ENCODE measurements at regions not wholly inside any gene's neighbourhood (a gene's known extent, or its start where the extent isn't known, plus 50 kb on each side); places are given as distances from the start of the nearest gene placed in this dataset.
"Not testable (repeated sequence)": the region's sequence is repeated elsewhere in the genome, so short reads cannot be mapped to it uniquely, and the experiment has no call there.

GRCh38 chr10:81192221-81192788, 654.6 kb downstream of the SH2D4B start:
- Histone ChIP-seq H3K4me3 (ENCODE audit: low read depth in 2 of 2, low read length in 2 of 2) (no peak overlapping the region), H3K27ac (ENCODE audit: low read length) (no peak overlapping the region), H3K36me3 (ENCODE audit: control insufficient read depth, insufficient read depth, low read length) (no peaks in the 10 kb centered on the region), H3K27me3 (ENCODE audit: control insufficient read depth, insufficient read depth, low read length) (no peaks in the 10 kb centered on the region), H3K9me3 (ENCODE audit: control insufficient read depth, insufficient read depth, low read depth, low read length) (0 out of 2 replicates have a peak, but pooled peaks cover 6% of the 10 kb centered on the region), H3K4me1 (ENCODE audit: control insufficient read depth, insufficient read depth, low read length) (no peaks in the 10 kb centered on the region)
- in situ Hi-C loops (cut with HindIII; ENCODE audit: low pct_unique_long_range_greater_than_20kb, low sequenced_read_pairs) (no loop called here), intact Hi-C loops (cut with micrococcal nuclease; ENCODE audit: unreplicated experiment) (no loop called here)
- BruUV-seq (replicated peaks): no TSS peak
- TF ChIP-seq CTCF (IDR thresholded peaks at IDR 0.05) (no peak), REST (IDR thresholded peaks at IDR 0.05; ENCODE audit: insufficient read depth in 1 of 2, low read depth in 2 of 2, low read length in 1 of 2) (no peak), TCF7L2 (IDR thresholded peaks at IDR 0.05; ENCODE audit: low read depth, low read length) (no peak), SIN3A (IDR thresholded peaks at IDR 0.05; ENCODE audit: borderline replicate concordance, insufficient read depth, low read depth, low read length) (no peak), POLR2AphosphoS5 (IDR thresholded peaks at IDR 0.05; ENCODE audit: low read depth, low read length) (no peak)
- ATAC-seq (no peak), DNase-seq (ENCODE audit: low read depth, low spot score) (no peak)
- CTCF ChIA-PET: no interaction called here
- POLR2A ChIA-PET: no interaction called here

- Histone ChIP-seq H3K4me1 (ENCODE audit: control insufficient read depth, insufficient read depth, low read length) (no peaks in the 10 kb centered on the region), H3K36me3 (ENCODE audit: control insufficient read depth, insufficient read depth, low read length) (no peaks in the 10 kb centered on the region), H3K27ac (ENCODE audit: low read length) (no peak overlapping the region), H3K9me3 (ENCODE audit: control insufficient read depth, insufficient read depth, low read depth, low read length) (no peaks in the 10 kb centered on the region), H3K4me3 (ENCODE audit: low read depth in 2 of 2, low read length in 2 of 2) (no peak overlapping the region), H3K27me3 (ENCODE audit: control insufficient read depth, insufficient read depth, low read length) (no peaks in the 10 kb centered on the region)
- ChIA-PET CTCF (no interaction called here), POLR2A (no interaction called here)
- no peak for TF ChIP-seq TCF7L2 (IDR thresholded peaks at IDR 0.05; ENCODE audit: low read depth, low read length)
- no peak for TF ChIP-seq POLR2AphosphoS5 (IDR thresholded peaks at IDR 0.05; ENCODE audit: low read depth, low read length)
- in situ Hi-C loops (cut with HindIII; ENCODE audit: low pct_unique_long_range_greater_than_20kb, low sequenced_read_pairs) (no loop called here), intact Hi-C loops (cut with micrococcal nuclease; ENCODE audit: unreplicated experiment) (no loop called here)
- no peak for ATAC-seq
- BruUV-seq (replicated peaks): no TSS peak
- no peak for DNase-seq (ENCODE audit: low read depth, low spot score)
Observed at GRCh38 chr10:81200801-81201200, 663.1 kb downstream of the SH2D4B start.

- in situ Hi-C loops (cut with HindIII; ENCODE audit: low pct_unique_long_range_greater_than_20kb, low sequenced_read_pairs); BruUV-seq (replicated peaks): not testable (repeated sequence)
Observed at GRCh38 chr10:81207359-81207758, 667.6 kb upstream of the NRG3 start.

More at GRCh38 chr10:81207359-81207758, 667.6 kb upstream of the NRG3 start:
- POLR2A ChIA-PET; H3K27me3 ChIP-seq (ENCODE audit: control insufficient read depth, insufficient read depth, low read length); H3K36me3 ChIP-seq (ENCODE audit: control insufficient read depth, insufficient read depth, low read length); ATAC-seq; H3K4me1 ChIP-seq (ENCODE audit: control insufficient read depth, insufficient read depth, low read length); intact Hi-C loops (cut with micrococcal nuclease; ENCODE audit: unreplicated experiment); H3K4me3 ChIP-seq (ENCODE audit: low read depth in 2 of 2, low read length in 2 of 2); H3K27ac ChIP-seq (ENCODE audit: low read length); DNase-seq (ENCODE audit: low read depth, low spot score); H3K9me3 ChIP-seq (ENCODE audit: control insufficient read depth, insufficient read depth, low read depth, low read length): not testable (repeated sequence)
- CTCF ChIA-PET: interaction anchor here (0.6 kb wide), 1 partner anchor 40 kb away, joined by 3 read pairs; no protein-coding TSS in a partner anchor

Measured in Panc1 (cell line).